ENCODE measurements at regions not wholly inside any gene's neighbourhood (a gene's known extent, or its start where the extent isn't known, plus 50 kb on each side); places are given as distances from the start of the nearest gene placed in this dataset.

DNA sequence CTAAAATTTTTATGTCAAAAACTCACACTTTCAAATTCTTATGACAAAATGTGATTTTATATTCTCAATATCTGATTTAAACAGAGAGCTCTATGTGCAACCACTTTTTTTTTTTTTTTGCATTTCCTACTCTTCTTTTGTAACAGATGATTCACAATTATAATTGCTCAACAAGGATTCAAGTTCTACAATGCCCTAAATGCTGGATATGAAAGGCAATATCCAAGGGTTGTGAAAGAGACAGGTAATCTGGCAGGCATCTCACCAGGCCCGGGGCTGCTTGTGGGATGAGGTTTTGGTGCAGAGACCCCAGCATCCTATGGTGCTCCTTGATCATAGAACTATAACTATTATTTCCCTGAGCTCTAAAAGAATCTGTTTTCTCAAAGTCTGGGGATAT, 363.6 kb upstream of the NBEA start:
- Histone ChIP-seq H2BK5ac (ENCODE audit: insufficient read length, low read length) (no peak overlapping the region), H4K20me1 (ENCODE audit: control insufficient read depth, insufficient read depth, insufficient read length) (no peaks in the 10 kb centered on the region), H3K4me2 (ENCODE audit: insufficient read depth, insufficient read length, low read length) (no peak overlapping the region), H3T11ph (ENCODE audit: low read length) (no peak overlapping the region), H3K18ac (ENCODE audit: insufficient read length, low read depth, low read length) (no peak overlapping the region), H4K5ac (ENCODE audit: insufficient read length, low read depth, low read length) (no peak overlapping the region), H2BK120ac (ENCODE audit: low read depth, low read length, poor library complexity, severe bottlenecking) (no peak overlapping the region), H2BK12ac (ENCODE audit: insufficient read length, low read depth, low read length) (no peak overlapping the region), H3K56ac (ENCODE audit: insufficient read length, low read depth, low read length) (no peak overlapping the region), H3K9ac (ENCODE audit: extremely low read depth, insufficient read length, low read length) (no peak overlapping the region), H3K4ac (ENCODE audit: low read depth, low read length) (no peak overlapping the region), H3K9me3 (ENCODE audit: control insufficient read depth, low read depth, low read length) (no peaks in the 10 kb centered on the region), H3K4me1 (ENCODE audit: insufficient read depth, low read length) (no peaks in the 10 kb centered on the region), H3K79me1 (ENCODE audit: insufficient read depth, low read depth, low read length, poor library complexity, severe bottlenecking) (no peaks in the 10 kb centered on the region), H3K23ac (ENCODE audit: insufficient read length, low read depth, low read length) (no peak overlapping the region), H3K27me3 (ENCODE audit: insufficient read depth, low read length) (no peaks in the 10 kb centered on the region), H2BK15ac (ENCODE audit: low read depth, low read length) (no peak overlapping the region), H3K79me2 (ENCODE audit: insufficient read depth, low read length) (no peaks in the 10 kb centered on the region), H3K27ac (ENCODE audit: insufficient read length, low read depth, low read length) (no peak overlapping the region), H2AFZ (ENCODE audit: low read length) (no peak overlapping the region), H4K91ac (ENCODE audit: insufficient read length, low read depth, low read length) (no peak overlapping the region), H4K8ac (replicated peaks; ENCODE audit: insufficient read length, low read depth, low read length) (no peak overlapping the region), H3K23me2 (ENCODE audit: insufficient read length, low read depth, low read length, poor library complexity, severe bottlenecking) (no peaks in the 10 kb centered on the region), H2BK20ac (ENCODE audit: low read depth, low read length, poor library complexity, severe bottlenecking) (no peak overlapping the region), H3K14ac (ENCODE audit: insufficient read depth, low read length) (no peak overlapping the region), H2AK5ac (ENCODE audit: insufficient read length, low read length) (no peak overlapping the region)
- H3K4me1 Mint-ChIP-seq, result no peaks in the 10 kb centered on the region
- no CpG with 5 or more reads among the region's 1 CpG for WGBS (ENCODE audit: extremely low coverage, insufficient read length, low lambda C conversion rate)
- no peaks in the 10 kb centered on the region for H3K27me3 Mint-ChIP-seq (ENCODE audit: low read depth)
- TF ChIP-seq, protein P1, sequence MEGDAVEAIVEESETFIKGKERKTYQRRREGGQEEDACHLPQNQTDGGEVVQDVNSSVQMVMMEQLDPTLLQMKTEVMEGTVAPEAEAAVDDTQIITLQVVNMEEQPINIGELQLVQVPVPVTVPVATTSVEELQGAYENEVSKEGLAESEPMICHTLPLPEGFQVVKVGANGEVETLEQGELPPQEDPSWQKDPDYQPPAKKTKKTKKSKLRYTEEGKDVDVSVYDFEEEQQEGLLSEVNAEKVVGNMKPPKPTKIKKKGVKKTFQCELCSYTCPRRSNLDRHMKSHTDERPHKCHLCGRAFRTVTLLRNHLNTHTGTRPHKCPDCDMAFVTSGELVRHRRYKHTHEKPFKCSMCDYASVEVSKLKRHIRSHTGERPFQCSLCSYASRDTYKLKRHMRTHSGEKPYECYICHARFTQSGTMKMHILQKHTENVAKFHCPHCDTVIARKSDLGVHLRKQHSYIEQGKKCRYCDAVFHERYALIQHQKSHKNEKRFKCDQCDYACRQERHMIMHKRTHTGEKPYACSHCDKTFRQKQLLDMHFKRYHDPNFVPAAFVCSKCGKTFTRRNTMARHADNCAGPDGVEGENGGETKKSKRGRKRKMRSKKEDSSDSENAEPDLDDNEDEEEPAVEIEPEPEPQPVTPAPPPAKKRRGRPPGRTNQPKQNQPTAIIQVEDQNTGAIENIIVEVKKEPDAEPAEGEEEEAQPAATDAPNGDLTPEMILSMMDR (conservative IDR thresholded peaks at IDR 0.05), result no peak
- H3K4me3 Mint-ChIP-seq, result no peak overlapping the region
- no peak for DNase-seq
- no peaks in the 10 kb centered on the region for H3K36me3 Mint-ChIP-seq (ENCODE audit: insufficient read depth in 1 of 3, low read depth in 3 of 3)
- no peak overlapping the region for H3K27ac Mint-ChIP-seq
- no peaks in the 10 kb centered on the region for H3K9me3 Mint-ChIP-seq

Data from H9 (cell line).